GM18508 (cell line): ENCODE measurements at regions not wholly inside any gene's neighbourhood (a gene's known extent, or its start where the extent isn't known, plus 50 kb on each side); places are given as distances from the start of the nearest gene placed in this dataset.
"Not testable (repeated sequence)": the region's sequence is repeated elsewhere in the genome, so short reads cannot be mapped to it uniquely, and the experiment has no call there.

Source experiments
- ATAC-seq: cut with Tn5 transposase; IDR thresholded peaks from one replicate; pipeline ENCODE4 v1.9.1; 2021; ENCODE audit warnings: moderate number of reproducible peaks; ENCODE audit not compliant: insufficient read depth, unreplicated experiment

- no peak for ATAC-seq
Measured at GRCh38 chr5:6084836-6085235, 293.5 kb downstream of the MED10 start.

- ATAC-seq: no peak
Measured at GRCh38 chr5:6084376-6084775, 294.0 kb downstream of the MED10 start.

GRCh38 chr5:6083311-6083978, 294.9 kb downstream of the MED10 start:
- ATAC-seq: no peak

- ATAC-seq: no peak
Measured at GRCh38 chr5:6082685-6083084, 295.7 kb downstream of the MED10 start.

- ATAC-seq: no peak
Measured at GRCh38 chr5:6081727-6082210, 296.6 kb downstream of the MED10 start.

DNA sequence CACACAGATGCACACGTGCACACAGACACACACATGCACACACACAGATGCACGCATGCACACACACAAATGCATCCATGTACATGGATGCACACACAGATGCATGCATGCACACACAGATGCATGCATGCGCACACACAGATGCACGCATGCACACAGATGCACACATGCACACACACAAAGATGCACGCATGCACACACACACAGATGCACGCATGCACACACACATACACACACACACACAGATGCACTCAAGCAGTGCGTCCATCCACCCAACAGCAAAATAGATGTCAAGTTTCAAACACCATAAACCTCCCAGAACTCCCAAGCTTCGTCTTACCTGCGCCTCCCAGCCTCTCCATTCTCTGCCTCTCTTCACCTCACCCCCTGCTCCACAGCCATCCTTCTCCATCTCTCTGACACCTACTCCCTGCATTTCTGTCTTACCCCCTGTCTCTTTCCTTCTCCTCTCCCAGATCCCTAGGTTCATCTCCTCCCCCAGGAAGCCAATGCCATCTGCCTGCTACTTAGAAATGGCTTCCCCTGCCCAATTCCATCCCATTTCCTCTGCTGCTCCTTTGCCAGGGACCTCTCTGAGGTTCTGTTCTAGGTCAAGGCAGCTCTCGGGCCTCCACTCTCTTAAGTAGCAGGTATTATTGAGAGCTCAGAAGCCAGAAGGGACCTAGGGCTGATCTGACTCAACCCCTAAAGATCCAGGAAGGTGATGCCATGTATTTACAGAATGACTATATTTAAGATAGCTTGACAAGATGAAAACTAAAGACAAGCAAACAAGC, 297.2 kb downstream of the MED10 start:
- ATAC-seq: no peak

DNA sequence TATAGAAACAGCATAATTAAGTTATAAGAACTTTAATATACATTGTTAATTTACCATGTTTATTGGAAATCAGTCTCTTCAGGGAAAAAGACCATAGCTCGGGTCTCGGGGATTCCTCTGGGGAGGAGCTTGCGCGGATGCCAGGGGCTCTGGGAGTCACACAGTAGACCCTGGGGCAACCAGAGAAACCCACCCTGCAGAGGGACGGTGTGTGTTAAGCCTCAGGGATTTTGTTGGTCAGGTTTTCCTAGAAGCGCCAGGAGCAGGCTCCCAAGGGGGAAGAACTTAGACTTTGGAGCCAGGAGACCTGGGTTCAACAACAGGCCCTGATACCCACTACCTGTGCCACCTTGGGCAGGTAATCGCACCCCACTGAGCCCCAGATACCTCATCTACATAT, 297.9 kb downstream of the MED10 start:
- no peak for ATAC-seq

- no peak for ATAC-seq
Measured at GRCh38 chr5:6078881-6079280, 299.5 kb downstream of the MED10 start.

DNA sequence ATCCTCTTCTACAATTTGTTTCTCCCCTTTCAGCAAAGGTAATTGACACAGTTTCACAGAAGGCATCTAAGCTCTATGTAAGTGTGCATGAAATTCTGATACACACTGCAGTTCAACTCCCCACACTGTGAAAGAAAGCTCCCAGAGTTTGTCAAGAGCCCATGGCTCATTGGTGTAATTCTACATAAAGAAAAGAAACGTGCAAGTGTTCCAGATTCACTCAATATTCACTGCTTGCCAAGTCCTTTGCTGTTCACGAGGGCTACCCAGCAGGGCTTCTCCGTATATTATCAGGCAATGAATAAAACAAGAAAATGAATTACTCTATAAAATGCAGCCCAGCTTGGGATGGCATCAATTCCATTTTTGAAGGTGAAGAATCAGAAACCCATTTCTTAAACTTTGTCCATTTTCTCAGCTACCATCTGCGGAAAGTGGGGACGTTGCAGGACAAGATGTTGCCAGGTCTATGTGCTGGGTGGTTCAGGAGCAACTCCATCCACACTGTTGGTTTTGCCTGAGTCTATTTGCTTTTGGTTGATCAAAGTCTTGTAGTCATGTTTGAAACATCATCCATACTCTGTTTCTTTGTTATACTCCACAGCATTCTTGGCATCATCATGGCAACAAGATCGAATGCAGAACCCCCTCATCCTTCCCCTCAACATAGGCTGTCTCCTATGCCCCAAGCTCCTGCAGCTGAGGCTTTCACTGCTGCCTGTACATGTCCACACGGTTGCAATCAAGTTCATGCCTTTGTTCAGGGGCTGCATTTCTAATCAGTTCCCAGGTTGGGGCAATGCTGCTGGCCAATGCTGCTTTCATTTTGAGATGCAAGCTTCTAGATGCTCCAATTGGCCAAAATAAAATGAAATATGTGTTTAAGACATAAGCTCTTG, 301.8 kb downstream of the MED10 start:
- no peak for ATAC-seq

- ATAC-seq: not testable (repeated sequence)
Measured at GRCh38 chr5:6072488-6072887, 305.9 kb downstream of the MED10 start.

DNA sequence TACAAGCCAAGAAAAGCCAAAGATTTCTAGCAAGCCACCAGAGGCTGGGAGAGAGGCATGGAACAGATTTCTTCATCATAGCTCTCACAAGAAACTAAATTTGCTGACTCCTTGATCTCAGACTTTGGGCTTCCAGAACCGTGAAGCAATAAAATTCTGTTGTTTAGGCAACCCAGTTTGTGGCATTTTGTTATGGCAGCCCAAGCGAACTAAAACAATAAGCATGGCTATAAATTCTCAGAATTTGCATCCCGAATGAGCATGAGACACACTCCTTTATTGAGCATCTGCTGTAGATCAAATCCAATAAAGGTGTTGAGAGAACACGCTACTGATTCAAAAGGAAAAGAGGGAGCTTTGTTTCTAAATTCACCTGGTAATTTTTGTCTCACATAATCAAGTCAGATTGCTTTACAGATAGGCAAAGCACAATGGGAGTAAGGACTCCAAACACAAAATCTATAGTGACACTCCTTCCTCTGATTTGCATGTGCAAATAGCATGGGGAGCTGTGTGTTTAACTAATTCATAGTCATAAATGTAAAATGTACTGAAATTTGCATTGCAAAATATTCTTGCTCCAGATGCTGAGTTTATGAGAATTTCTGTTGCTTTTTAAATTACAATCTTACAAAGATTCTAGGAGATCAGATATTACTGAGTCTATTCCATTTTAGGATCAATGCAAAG, 308.7 kb downstream of the MED10 start:
- no peak for ATAC-seq

GRCh38 chr5:6066016-6066415, 312.3 kb downstream of the MED10 start:
- ATAC-seq: no peak

DNA sequence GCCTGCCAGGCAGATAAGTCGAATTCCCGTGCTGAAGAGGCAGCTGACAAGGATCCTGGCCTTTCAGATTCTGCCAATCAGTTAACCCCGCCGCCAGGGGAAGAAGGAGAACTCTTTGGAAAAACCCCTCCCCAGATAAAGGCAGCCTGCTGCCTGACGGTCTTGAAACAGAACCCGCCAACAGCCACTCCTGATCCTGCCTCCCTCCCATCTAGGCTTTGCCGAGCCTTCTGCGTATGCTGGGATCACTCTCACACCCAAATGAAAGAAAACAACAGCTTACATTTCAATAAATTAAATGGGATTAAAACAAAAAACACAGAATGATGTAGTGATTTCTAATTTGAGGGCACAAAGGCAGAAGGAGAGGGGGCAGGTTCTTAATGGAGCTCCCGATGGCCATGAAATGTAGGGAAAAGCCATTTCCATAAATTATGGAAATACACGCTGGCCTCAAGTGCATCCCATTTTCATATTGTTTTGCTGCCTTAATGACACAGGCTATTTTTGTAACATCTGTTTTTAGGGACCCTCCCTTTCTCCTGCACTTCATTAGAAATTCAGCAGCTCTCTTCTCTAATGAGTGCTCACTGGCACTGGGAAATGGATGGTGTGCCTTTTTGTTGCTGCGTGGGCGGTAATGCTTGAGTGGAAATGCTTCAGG, 319.1 kb downstream of the MED10 start:
- no peak for ATAC-seq

DNA sequence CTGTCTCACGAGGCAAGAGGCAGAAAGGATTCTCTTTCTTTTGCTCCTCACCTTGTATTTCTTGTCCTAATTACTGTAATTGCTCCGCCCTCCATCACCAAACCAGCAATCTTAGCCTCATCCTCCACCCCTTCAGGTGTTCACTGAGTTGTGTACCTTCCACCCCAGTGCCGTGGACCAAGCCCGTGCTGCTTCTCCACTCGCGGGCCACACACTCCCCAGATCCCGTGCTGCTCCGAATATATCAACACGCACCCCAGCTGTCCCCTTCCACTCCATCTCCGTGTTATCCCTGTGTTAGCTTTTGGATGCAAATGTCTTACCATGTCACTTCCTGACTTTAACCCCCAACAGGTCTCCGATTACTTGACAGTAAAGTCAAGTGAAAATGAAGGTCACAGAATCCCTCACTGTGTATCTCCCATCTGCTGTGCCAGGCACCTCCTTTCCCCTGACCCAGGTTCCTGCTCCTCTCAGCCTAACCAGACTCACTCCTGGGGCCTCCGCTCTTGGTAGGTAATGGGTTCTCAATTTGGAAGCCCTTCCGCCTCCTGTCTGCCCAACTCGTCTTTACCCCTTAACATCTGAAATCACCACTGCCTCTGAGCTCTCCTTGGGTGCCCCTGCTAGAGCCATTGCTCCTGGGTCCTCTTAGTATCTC, 320.2 kb downstream of the MED10 start:
- no peak for ATAC-seq

- no peak for ATAC-seq
Measured at GRCh38 chr5:6056280-6056679, 322.1 kb downstream of the MED10 start.

DNA sequence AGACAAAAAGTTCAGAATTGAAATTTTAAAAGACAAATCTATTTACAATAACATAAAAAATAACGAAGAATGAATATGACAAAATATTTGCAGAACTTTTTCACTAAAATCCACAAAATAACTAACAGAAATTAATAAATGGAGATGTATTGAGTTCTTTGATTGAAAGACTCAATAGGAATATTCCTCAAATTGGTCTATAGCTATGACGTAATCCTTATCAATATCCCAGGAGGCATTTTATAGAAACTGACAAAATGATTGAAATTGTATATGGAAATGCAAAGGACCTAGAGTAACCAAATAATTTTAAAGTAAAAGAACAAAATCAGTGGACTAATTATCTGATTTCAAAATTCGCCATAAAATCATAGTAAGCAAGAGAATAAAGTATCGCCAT, 328.7 kb downstream of the MED10 start:
- no peak for ATAC-seq

GRCh38 chr5:6048746-6049145, 329.6 kb downstream of the MED10 start:
- no peak for ATAC-seq

GRCh38 chr5:6046296-6046967, 331.9 kb downstream of the MED10 start:
- ATAC-seq: no peak
